AG10803 (cell line): ENCODE measurements at regions not wholly inside any gene's neighbourhood (a gene's known extent, or its start where the extent isn't known, plus 50 kb on each side); places are given as distances from the start of the nearest gene placed in this dataset.

ENCODE experiments used
- DNase-seq: peaks from one replicate; pipeline ENCODE4 v3.0.0; 2010; ENCODE audit warnings: low read depth
- H3K4me3 ChIP-seq: 2 replicates; pipeline ENCODE4 v1.5.1; 2011; ENCODE audit warnings: mild to moderate bottlenecking, low read length, control low read depth
- CTCF ChIP-seq: conservative IDR thresholded peaks from 2 replicates; pipeline ENCODE4 v1.5.1; 2011; ENCODE audit warnings: mild to moderate bottlenecking, low read length, control low read depth, inconsistent platforms

- no peak for DNase-seq
- no peak overlapping the region for H3K4me3 ChIP-seq
- no peak for TF ChIP-seq CTCF
Measured at GRCh38 chr13:78102741-78103140, 184.1 kb upstream of the EDNRB start.

GRCh38 chr13:78102121-78102677 lies 183.6 kb upstream of the EDNRB start:
- DNase-seq = peak; percentile 84

GRCh38 chr13:78100486-78100885 lies 181.9 kb upstream of the EDNRB start:
- DNase-seq = peak; percentile 10
- no peak for TF ChIP-seq CTCF

More at GRCh38 chr13:78102121-78102677, 183.6 kb upstream of the EDNRB start:
- no peak overlapping the region for H3K4me3 ChIP-seq
- no peak for TF ChIP-seq CTCF

GRCh38 chr13:78098249-78098648 lies 179.6 kb upstream of the EDNRB start:
- no peak for TF ChIP-seq CTCF
- no peak overlapping the region for H3K4me3 ChIP-seq
- no peak for DNase-seq

More at GRCh38 chr13:78100486-78100885, 181.9 kb upstream of the EDNRB start:
- no peak overlapping the region for H3K4me3 ChIP-seq

GRCh38 chr13:78096221-78096620 lies 177.6 kb upstream of the EDNRB start:
- no peak overlapping the region for H3K4me3 ChIP-seq
- no peak for TF ChIP-seq CTCF
- DNase-seq = no peak

- no peak for DNase-seq
- TF ChIP-seq CTCF = no peak
- no peak overlapping the region for H3K4me3 ChIP-seq
Measured at GRCh38 chr13:78087966-78088678, 169.5 kb upstream of the EDNRB start.
